ENCODE measurements at regions not wholly inside any gene's neighbourhood (a gene's known extent, or its start where the extent isn't known, plus 50 kb on each side); places are given as distances from the start of the nearest gene placed in this dataset.

- TF ChIP-seq, protein P1, sequence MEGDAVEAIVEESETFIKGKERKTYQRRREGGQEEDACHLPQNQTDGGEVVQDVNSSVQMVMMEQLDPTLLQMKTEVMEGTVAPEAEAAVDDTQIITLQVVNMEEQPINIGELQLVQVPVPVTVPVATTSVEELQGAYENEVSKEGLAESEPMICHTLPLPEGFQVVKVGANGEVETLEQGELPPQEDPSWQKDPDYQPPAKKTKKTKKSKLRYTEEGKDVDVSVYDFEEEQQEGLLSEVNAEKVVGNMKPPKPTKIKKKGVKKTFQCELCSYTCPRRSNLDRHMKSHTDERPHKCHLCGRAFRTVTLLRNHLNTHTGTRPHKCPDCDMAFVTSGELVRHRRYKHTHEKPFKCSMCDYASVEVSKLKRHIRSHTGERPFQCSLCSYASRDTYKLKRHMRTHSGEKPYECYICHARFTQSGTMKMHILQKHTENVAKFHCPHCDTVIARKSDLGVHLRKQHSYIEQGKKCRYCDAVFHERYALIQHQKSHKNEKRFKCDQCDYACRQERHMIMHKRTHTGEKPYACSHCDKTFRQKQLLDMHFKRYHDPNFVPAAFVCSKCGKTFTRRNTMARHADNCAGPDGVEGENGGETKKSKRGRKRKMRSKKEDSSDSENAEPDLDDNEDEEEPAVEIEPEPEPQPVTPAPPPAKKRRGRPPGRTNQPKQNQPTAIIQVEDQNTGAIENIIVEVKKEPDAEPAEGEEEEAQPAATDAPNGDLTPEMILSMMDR (optimal IDR thresholded peaks at IDR 0.05 in 1 of 3, IDR thresholded peaks at IDR 0.05 in 1 of 3, conservative IDR thresholded peaks at IDR 0.05 in 1 of 3; ENCODE audit: extremely low read depth in 1 of 3, insufficient read depth in 2 of 3, low read length in 3 of 3) = no peak
- TF ChIP-seq EZH2 (IDR thresholded peaks at IDR 0.05; ENCODE audit: low read length) = no peak
Observed at GRCh38 chr11:98027652-98028051, 993.1 kb upstream of the CNTN5 start.
